ENCODE measurements at regions not wholly inside any gene's neighbourhood (a gene's known extent, or its start where the extent isn't known, plus 50 kb on each side); places are given as distances from the start of the nearest gene placed in this dataset.

GRCh38 chr1:114270718-114271117 is 117.0 kb upstream of the SYT6 start:
- intact Hi-C loops (cut with micrococcal nuclease), result no loop called here
- BruUV-seq (replicated peaks), result no TSS peak
- Mint-ChIP-seq H3K9me3 (ENCODE audit: unreplicated experiment) (no peaks in the 10 kb centered on the region), H3K27me3 (ENCODE audit: insufficient read depth, unreplicated experiment) (peaks cover 59% of the 10 kb centered on the region), H3K4me3 (ENCODE audit: unreplicated experiment) (no peak overlapping the region), H3K36me3 (ENCODE audit: insufficient read depth, unreplicated experiment) (peaks cover 7% of the 10 kb centered on the region), H3K4me1 (ENCODE audit: insufficient read depth, unreplicated experiment) (no peaks in the 10 kb centered on the region), H3K27ac (ENCODE audit: low read depth, unreplicated experiment) (no peak overlapping the region)
- POLR2A ChIA-PET, result no interaction called here
- no peak for DNase-seq (ENCODE audit: unreplicated experiment)
- CTCF ChIA-PET, result interaction anchor here (0.6 to 9.1 kb wide), 3 partner anchors 13 to 292 kb away, joined by 3 to 103 read pairs (median 5); no protein-coding TSS in a partner anchor
- TF ChIP-seq CTCF (IDR thresholded peaks at IDR 0.05; ENCODE audit: unreplicated experiment), result no peak

- Mint-ChIP-seq H3K4me3 (ENCODE audit: unreplicated experiment) (no peak overlapping the region), H3K9me3 (ENCODE audit: unreplicated experiment) (no peaks in the 10 kb centered on the region), H3K4me1 (ENCODE audit: insufficient read depth, unreplicated experiment) (no peaks in the 10 kb centered on the region), H3K27ac (ENCODE audit: low read depth, unreplicated experiment) (no peak overlapping the region), H3K27me3 (ENCODE audit: insufficient read depth, unreplicated experiment) (peaks cover 59% of the 10 kb centered on the region), H3K36me3 (ENCODE audit: insufficient read depth, unreplicated experiment) (peaks cover 7% of the 10 kb centered on the region)
- no peak for TF ChIP-seq CTCF (IDR thresholded peaks at IDR 0.05; ENCODE audit: unreplicated experiment)
- ChIA-PET POLR2A (no interaction called here), CTCF (interaction anchor here (1.5 to 9.1 kb wide), 2 partner anchors 13 to 292 kb away, joined by 5 to 103 read pairs; no protein-coding TSS in a partner anchor)
- DNase-seq (ENCODE audit: unreplicated experiment), result no peak
- no TSS peak for BruUV-seq (replicated peaks)
- intact Hi-C loops (cut with micrococcal nuclease), result no loop called here
Measured at GRCh38 chr1:114270282-114270681, 116.6 kb upstream of the SYT6 start.

- Mint-ChIP-seq H3K4me1 (ENCODE audit: insufficient read depth, unreplicated experiment) (no peaks in the 10 kb centered on the region), H3K27me3 (ENCODE audit: insufficient read depth, unreplicated experiment) (peaks cover 56% of the 10 kb centered on the region), H3K27ac (ENCODE audit: low read depth, unreplicated experiment) (no peak overlapping the region), H3K9me3 (ENCODE audit: unreplicated experiment) (no peaks in the 10 kb centered on the region), H3K36me3 (ENCODE audit: insufficient read depth, unreplicated experiment) (peaks cover 7% of the 10 kb centered on the region), H3K4me3 (ENCODE audit: unreplicated experiment) (no peak overlapping the region)
- intact Hi-C loops (cut with micrococcal nuclease), result no loop called here
- TF ChIP-seq CTCF (IDR thresholded peaks at IDR 0.05; ENCODE audit: unreplicated experiment), result no peak
- POLR2A ChIA-PET, result no interaction called here
- BruUV-seq (replicated peaks), result no TSS peak
- DNase-seq (ENCODE audit: unreplicated experiment), result no peak
- CTCF ChIA-PET, result interaction anchor here (0.5 to 9.1 kb wide), 3 partner anchors 14 to 432 kb away, joined by 3 to 103 read pairs (median 5); no protein-coding TSS in a partner anchor
Measured at GRCh38 chr1:114269539-114269938, 115.9 kb upstream of the SYT6 start.

- Mint-ChIP-seq H3K9me3 (ENCODE audit: unreplicated experiment) (no peaks in the 10 kb centered on the region), H3K4me3 (ENCODE audit: unreplicated experiment) (no peak overlapping the region)
Measured at GRCh38 chr1:114263343-114263742, 109.7 kb upstream of the SYT6 start.

More at GRCh38 chr1:114263343-114263742, 109.7 kb upstream of the SYT6 start:
- no peak for TF ChIP-seq CTCF (IDR thresholded peaks at IDR 0.05; ENCODE audit: unreplicated experiment)
- CTCF ChIA-PET, result interaction anchor here (0.5 to 1.2 kb wide), 2 partner anchors 11 to 1173 kb away, joined by 5 to 6 read pairs; no protein-coding TSS in a partner anchor
- intact Hi-C loops (cut with micrococcal nuclease), result no loop called here
- Mint-ChIP-seq H3K36me3 (ENCODE audit: insufficient read depth, unreplicated experiment) (no peaks in the 10 kb centered on the region), H3K4me1 (ENCODE audit: insufficient read depth, unreplicated experiment) (no peaks in the 10 kb centered on the region), H3K27ac (ENCODE audit: low read depth, unreplicated experiment) (no peak overlapping the region), H3K27me3 (ENCODE audit: insufficient read depth, unreplicated experiment) (peaks cover 34% of the 10 kb centered on the region)
- no TSS peak for BruUV-seq (replicated peaks)
- DNase-seq (ENCODE audit: unreplicated experiment), result no peak
- POLR2A ChIA-PET, result no interaction called here

All from MCF 10A (cell line).